ENCODE measurements at regions not wholly inside any gene's neighbourhood (a gene's known extent, or its start where the extent isn't known, plus 50 kb on each side); places are given as distances from the start of the nearest gene placed in this dataset.

GRCh38 chr12:25670076-25671055, 117.3 kb upstream of the LMNTD1 start:
- TF ChIP-seq, protein P1, sequence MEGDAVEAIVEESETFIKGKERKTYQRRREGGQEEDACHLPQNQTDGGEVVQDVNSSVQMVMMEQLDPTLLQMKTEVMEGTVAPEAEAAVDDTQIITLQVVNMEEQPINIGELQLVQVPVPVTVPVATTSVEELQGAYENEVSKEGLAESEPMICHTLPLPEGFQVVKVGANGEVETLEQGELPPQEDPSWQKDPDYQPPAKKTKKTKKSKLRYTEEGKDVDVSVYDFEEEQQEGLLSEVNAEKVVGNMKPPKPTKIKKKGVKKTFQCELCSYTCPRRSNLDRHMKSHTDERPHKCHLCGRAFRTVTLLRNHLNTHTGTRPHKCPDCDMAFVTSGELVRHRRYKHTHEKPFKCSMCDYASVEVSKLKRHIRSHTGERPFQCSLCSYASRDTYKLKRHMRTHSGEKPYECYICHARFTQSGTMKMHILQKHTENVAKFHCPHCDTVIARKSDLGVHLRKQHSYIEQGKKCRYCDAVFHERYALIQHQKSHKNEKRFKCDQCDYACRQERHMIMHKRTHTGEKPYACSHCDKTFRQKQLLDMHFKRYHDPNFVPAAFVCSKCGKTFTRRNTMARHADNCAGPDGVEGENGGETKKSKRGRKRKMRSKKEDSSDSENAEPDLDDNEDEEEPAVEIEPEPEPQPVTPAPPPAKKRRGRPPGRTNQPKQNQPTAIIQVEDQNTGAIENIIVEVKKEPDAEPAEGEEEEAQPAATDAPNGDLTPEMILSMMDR (conservative IDR thresholded peaks at IDR 0.05): no peak
- H3K27ac ChIP-seq: no peak overlapping the region

DNA sequence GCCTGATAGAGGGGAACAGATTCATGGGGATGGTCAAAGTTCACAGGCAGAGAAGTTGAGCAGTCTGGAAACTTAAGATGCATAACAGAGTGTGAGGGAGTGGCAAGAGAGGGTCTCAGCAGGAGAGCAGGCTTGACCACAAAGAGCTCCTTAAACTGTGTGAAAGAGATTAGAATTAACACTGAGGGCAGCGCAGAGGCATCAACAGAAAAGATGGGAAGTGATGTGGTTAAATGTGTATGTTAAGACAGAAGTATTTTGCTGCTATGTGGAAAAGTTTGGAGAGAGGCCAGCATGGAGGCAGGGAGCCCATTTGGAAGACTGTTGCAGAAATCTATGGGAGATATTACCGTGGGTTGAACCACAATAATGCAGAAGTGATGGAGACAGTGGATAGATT, 122.7 kb upstream of the LMNTD1 start:
- TF ChIP-seq ZFX (IDR thresholded peaks at IDR 0.05): no peak
- TF ChIP-seq, protein P1 (conservative IDR thresholded peaks at IDR 0.05): no peak

DNA sequence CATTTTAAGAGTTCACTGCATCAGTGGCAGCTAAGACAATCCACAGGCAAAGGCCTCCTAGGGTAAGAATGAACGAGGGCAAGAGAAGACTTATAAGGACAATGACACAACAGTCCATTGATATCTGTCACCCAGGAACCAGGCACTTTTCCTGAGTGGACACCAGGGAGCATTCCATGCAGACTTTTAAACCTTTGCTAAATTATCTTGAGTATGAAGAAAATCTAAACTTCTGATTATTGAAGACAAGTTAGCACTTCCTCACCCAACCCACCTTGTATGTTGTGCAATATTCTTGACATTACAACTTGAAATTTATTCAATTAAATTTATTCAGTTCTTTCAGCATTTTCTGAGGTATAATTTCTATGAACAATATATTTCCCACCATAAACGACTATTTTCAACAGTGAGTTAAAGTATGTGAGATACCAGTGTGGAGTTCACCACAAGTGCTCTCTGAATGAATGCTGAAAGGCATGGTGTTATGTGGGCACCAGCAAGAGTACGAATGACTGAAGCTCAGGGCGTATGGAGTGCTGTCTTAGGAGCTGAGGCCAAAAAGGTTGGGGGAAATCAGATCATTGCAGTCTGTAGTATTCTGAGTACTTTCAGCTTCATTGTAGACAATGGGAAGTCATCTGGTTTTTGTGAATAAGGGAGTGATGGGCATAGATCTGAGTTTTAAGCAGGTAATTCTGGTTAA, 124.3 kb upstream of the LMNTD1 start:
- H3K27ac ChIP-seq: no peak overlapping the region
- no peak for TF ChIP-seq ZFX (IDR thresholded peaks at IDR 0.05)
- TF ChIP-seq, protein P1 (conservative IDR thresholded peaks at IDR 0.05): no peak

More for the DNA sequence above, 122.7 kb upstream of the LMNTD1 start:
- no peak overlapping the region for H3K27ac ChIP-seq

DNA sequence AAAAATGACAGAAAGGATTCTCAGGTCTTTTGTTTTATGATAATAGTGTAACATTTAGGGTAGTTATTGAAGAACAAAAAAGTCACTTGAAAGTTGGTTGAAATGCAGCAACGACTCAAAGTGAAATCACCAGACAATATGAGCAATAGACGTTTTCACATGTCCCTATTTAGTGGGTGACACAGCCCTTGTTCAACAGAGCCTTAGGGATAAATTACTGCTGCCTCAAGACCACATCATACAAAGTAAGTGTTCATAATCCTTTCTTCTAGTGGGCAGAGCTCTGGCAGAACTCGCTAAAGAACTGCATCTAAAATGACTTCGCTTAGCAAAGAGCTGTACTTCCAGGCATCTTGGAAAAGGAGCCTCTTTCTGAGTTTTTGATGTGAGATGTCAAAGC, 128.5 kb upstream of the LMNTD1 start:
- TF ChIP-seq, protein P1 (conservative IDR thresholded peaks at IDR 0.05): no peak
- no peak for TF ChIP-seq ZFX (IDR thresholded peaks at IDR 0.05)
- no peak overlapping the region for H3K27ac ChIP-seq

- no peak for TF ChIP-seq ZFX (IDR thresholded peaks at IDR 0.05)
- TF ChIP-seq, protein P1 (conservative IDR thresholded peaks at IDR 0.05): no peak
- H3K27ac ChIP-seq: no peak overlapping the region
Observed at GRCh38 chr12:25682421-25682820, 129.3 kb upstream of the LMNTD1 start.

GRCh38 chr12:25684070-25684469, 131.0 kb upstream of the LMNTD1 start:
- no peak overlapping the region for H3K27ac ChIP-seq
- TF ChIP-seq, protein P1 (conservative IDR thresholded peaks at IDR 0.05): no peak

DNA sequence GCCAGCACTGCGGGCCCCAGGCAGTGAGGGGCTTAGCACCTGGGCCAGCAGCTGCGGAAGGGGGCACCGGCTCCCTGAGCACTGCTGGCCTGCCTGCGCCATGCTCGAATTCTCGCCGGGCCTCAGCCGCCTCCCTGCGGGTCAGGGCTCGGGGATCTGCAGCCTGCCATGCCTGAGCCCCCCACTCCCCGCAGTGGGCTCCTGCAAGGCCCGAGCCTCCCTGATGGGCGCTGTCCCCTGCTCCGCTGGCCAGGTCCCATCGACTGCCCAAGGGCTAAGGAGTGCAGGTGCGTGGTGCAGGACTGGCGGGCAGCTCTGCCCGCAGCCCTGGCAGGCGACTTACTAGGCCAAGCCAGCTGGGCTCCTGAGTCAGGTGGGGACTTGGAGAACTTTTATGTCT, 133.3 kb upstream of the LMNTD1 start:
- no peak for TF ChIP-seq ZFX (IDR thresholded peaks at IDR 0.05)
- no peak overlapping the region for H3K27ac ChIP-seq

Data from C4-2B (cell line).